Skeletal muscle satellite cell (primary cell): ENCODE measurements at regions not wholly inside any gene's neighbourhood (a gene's known extent, or its start where the extent isn't known, plus 50 kb on each side); places are given as distances from the start of the nearest gene placed in this dataset.

Experiments used
- H3K27me3 ChIP-seq: 2 replicates; pipeline ENCODE4 v1.7.0; 2013; ENCODE audit warnings: low read length; ENCODE audit not compliant: control insufficient read depth, insufficient read depth
- H3K36me3 ChIP-seq: 2 replicates; pipeline ENCODE4 v1.7.0; 2013; ENCODE audit warnings: mild to moderate bottlenecking, control low read depth, low read length; ENCODE audit not compliant: insufficient read depth
- H3K4me1 ChIP-seq: 2 replicates; pipeline ENCODE4 v1.7.0; 2013; ENCODE audit warnings: low read length; ENCODE audit not compliant: control insufficient read depth, insufficient read depth
- H3K4me2 ChIP-seq: 2 replicates; pipeline ENCODE4 v1.7.0; 2013; ENCODE audit warnings: mild to moderate bottlenecking, low read length
- H3K4me3 ChIP-seq: 2 replicates; pipeline ENCODE4 v1.7.0; 2013; ENCODE audit warnings: low read length
- H3K9ac ChIP-seq: 2 replicates; pipeline ENCODE4 v1.7.0; 2013; ENCODE audit warnings: mild to moderate bottlenecking, low read depth, low read length, moderate library complexity
- H3K9me3 ChIP-seq: replicated peaks from 2 replicates; pipeline ENCODE4 v1.7.0; 2013; ENCODE audit warnings: mild to moderate bottlenecking, control low read depth, low read length

- H3K4me1 ChIP-seq = peaks cover 29% of the 10 kb centered on the region
- no peak overlapping the region for H3K9ac ChIP-seq
- H3K36me3 ChIP-seq = no peaks in the 10 kb centered on the region
- H3K4me3 ChIP-seq = no peak overlapping the region
- no peaks in the 10 kb centered on the region for H3K9me3 ChIP-seq
- H3K27me3 ChIP-seq = no peaks in the 10 kb centered on the region
- H3K4me2 ChIP-seq = no peak overlapping the region
These were observed 61.6 kb upstream of the LAPTM5 start for GRCh38 chr1:30819244-30819571.

- Histone ChIP-seq H3K9me3 (no peaks in the 10 kb centered on the region), H3K9ac (no peak overlapping the region), H3K4me2 (no peak overlapping the region), H3K36me3 (no peaks in the 10 kb centered on the region), H3K27me3 (no peaks in the 10 kb centered on the region), H3K4me3 (no peak overlapping the region), H3K4me1 (peaks cover 26% of the 10 kb centered on the region)
These were observed 61.1 kb upstream of the LAPTM5 start for GRCh38 chr1:30818568-30819243.

DNA sequence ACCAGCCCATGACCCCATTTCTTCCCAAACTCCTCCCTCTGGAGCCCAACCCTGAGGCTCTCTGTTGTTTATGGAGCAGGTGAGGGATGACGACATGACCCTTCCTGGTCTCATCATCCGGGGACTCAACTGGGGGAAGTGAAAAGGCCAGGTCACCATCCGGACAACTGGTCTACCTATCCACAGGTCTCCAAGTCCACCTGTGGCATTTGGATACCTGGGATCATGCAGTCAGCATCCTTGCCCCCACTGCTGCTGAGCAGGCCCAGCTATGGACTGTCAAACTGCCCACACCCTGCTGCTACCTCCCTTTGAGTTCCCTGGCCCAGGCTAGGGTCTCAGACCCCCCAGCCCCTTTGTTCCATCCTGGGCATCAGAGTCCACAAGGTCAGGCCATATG is 60.0 kb upstream of the LAPTM5 start:
- no peak overlapping the region for H3K9ac ChIP-seq
- H3K4me3 ChIP-seq = no peak overlapping the region
- no peaks in the 10 kb centered on the region for H3K9me3 ChIP-seq
- no peaks in the 10 kb centered on the region for H3K36me3 ChIP-seq
- no peak overlapping the region for H3K4me2 ChIP-seq
- H3K27me3 ChIP-seq = no peaks in the 10 kb centered on the region
- H3K4me1 ChIP-seq = peaks cover 18% of the 10 kb centered on the region

GRCh38 chr1:30817077-30817438 is 59.5 kb upstream of the LAPTM5 start:
- peaks cover 18% of the 10 kb centered on the region for H3K4me1 ChIP-seq

GRCh38 chr1:30816211-30817076 is 58.9 kb upstream of the LAPTM5 start:
- Histone ChIP-seq H3K4me2 (peak overlapping the region; percentile 70), H3K4me1 (peaks cover 18% of the 10 kb centered on the region), H3K9ac (no peak overlapping the region), H3K36me3 (no peaks in the 10 kb centered on the region), H3K27me3 (no peaks in the 10 kb centered on the region), H3K9me3 (no peaks in the 10 kb centered on the region), H3K4me3 (peak overlapping the region; percentile 48)

More at GRCh38 chr1:30817077-30817438, 59.5 kb upstream of the LAPTM5 start:
- H3K4me3 ChIP-seq = peak overlapping the region; percentile 48
- peak overlapping the region; percentile 70 for H3K4me2 ChIP-seq
- no peaks in the 10 kb centered on the region for H3K36me3 ChIP-seq
- no peaks in the 10 kb centered on the region for H3K9me3 ChIP-seq
- no peak overlapping the region for H3K9ac ChIP-seq
- no peaks in the 10 kb centered on the region for H3K27me3 ChIP-seq

GRCh38 chr1:30815556-30815955 is 58.0 kb upstream of the LAPTM5 start:
- no peaks in the 10 kb centered on the region for H3K27me3 ChIP-seq
- no peak overlapping the region for H3K9ac ChIP-seq
- H3K36me3 ChIP-seq = no peaks in the 10 kb centered on the region

GRCh38 chr1:30814292-30814691 is 56.7 kb upstream of the LAPTM5 start:
- Histone ChIP-seq H3K4me3 (no peak overlapping the region), H3K4me1 (peaks cover 33% of the 10 kb centered on the region), H3K4me2 (no peak overlapping the region), H3K36me3 (no peaks in the 10 kb centered on the region), H3K27me3 (no peaks in the 10 kb centered on the region), H3K9ac (no peak overlapping the region), H3K9me3 (no peaks in the 10 kb centered on the region)

More at GRCh38 chr1:30815556-30815955, 58.0 kb upstream of the LAPTM5 start:
- Histone ChIP-seq H3K4me3 (no peak overlapping the region), H3K4me1 (peaks cover 21% of the 10 kb centered on the region), H3K4me2 (no peak overlapping the region), H3K9me3 (no peaks in the 10 kb centered on the region)

- no peak overlapping the region for H3K9ac ChIP-seq
- H3K4me2 ChIP-seq = no peak overlapping the region
- no peaks in the 10 kb centered on the region for H3K9me3 ChIP-seq
- no peaks in the 10 kb centered on the region for H3K36me3 ChIP-seq
- H3K4me3 ChIP-seq = no peak overlapping the region
- peaks cover 49% of the 10 kb centered on the region for H3K4me1 ChIP-seq
- no peaks in the 10 kb centered on the region for H3K27me3 ChIP-seq
These were observed 54.5 kb upstream of the LAPTM5 start for GRCh38 chr1:30812076-30812475.

GRCh38 chr1:30811187-30811586 is 53.6 kb upstream of the LAPTM5 start:
- peaks cover 40% of the 10 kb centered on the region for H3K4me1 ChIP-seq
- no peaks in the 10 kb centered on the region for H3K9me3 ChIP-seq
- H3K4me2 ChIP-seq = no peak overlapping the region
- H3K36me3 ChIP-seq = no peaks in the 10 kb centered on the region
- peaks cover 6% of the 10 kb centered on the region for H3K27me3 ChIP-seq
- no peak overlapping the region for H3K4me3 ChIP-seq
- no peak overlapping the region for H3K9ac ChIP-seq

- peak overlapping the region; percentile 68 for H3K4me2 ChIP-seq
- peaks cover 34% of the 10 kb centered on the region for H3K4me1 ChIP-seq
- no peaks in the 10 kb centered on the region for H3K36me3 ChIP-seq
- peaks cover 6% of the 10 kb centered on the region for H3K27me3 ChIP-seq
- H3K9me3 ChIP-seq = no peaks in the 10 kb centered on the region
- no peak overlapping the region for H3K4me3 ChIP-seq
- no peak overlapping the region for H3K9ac ChIP-seq
These were observed 53.0 kb upstream of the LAPTM5 start for GRCh38 chr1:30810416-30811080.

DNA sequence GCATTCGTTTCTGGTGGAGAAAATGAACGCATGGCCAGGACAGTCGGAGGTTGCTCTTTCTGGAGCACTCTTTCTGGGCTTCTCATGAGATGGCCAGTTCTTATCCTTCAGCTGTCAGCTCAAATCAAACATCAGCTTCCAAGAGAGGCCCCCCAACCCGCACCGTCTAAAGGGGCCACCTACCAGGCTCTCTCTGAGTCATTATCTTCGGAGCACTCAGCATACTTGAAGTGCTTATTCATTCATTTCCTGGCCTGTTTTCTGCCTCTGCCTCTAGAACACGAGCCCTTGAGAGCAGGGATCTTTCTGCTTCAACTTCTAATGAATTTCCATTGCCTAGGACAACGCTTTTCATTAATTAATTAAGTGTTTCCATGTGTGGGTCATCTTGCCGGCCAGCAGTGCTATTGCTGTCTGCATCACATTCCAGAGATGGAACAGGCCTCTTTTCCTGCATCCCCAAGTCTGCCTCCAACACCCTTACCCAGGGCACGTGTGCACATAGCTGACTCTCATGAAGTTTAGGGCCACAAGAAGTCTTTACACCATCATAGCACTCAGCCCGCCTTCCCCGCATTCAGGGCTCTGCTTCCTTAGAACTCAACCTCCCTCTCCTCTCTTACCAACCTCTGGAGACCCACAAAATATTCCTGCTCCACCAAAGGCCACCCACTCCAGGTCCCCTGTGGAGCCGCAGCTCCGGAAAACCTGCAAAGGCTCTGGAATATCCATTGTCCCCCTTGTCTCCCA is 52.1 kb upstream of the LAPTM5 start:
- H3K4me2 ChIP-seq = peak overlapping the region; percentile 68
- H3K4me3 ChIP-seq = peak overlapping the region; percentile 7
- peaks cover 6% of the 10 kb centered on the region for H3K27me3 ChIP-seq
- no peaks in the 10 kb centered on the region for H3K9me3 ChIP-seq
- H3K36me3 ChIP-seq = no peaks in the 10 kb centered on the region
- peak overlapping the region; percentile 22 for H3K9ac ChIP-seq
- peaks cover 34% of the 10 kb centered on the region for H3K4me1 ChIP-seq
